D721Med (cell line): ENCODE measurements at regions not wholly inside any gene's neighbourhood (a gene's known extent, or its start where the extent isn't known, plus 50 kb on each side); places are given as distances from the start of the nearest gene placed in this dataset.

ENCODE experiments used
- DNase-seq: peaks from one replicate; pipeline ENCODE4 v3.0.0; 2011; ENCODE audit warnings: low spot score; ENCODE audit not compliant: insufficient read length
- FAIRE-seq: peaks from 2 replicates; lab custom pipeline; 2011; peaks lifted over from hg19 to GRCh38; lab: Jason Lieb, UNC
- CTCF ChIP-seq: IDR thresholded peaks from 2 replicates; pipeline ENCODE4 v1.5.1; 2012; ENCODE audit warnings: mild to moderate bottlenecking, control low read depth; ENCODE audit not compliant: insufficient read depth; ENCODE audit errors: missing control alignments

DNA sequence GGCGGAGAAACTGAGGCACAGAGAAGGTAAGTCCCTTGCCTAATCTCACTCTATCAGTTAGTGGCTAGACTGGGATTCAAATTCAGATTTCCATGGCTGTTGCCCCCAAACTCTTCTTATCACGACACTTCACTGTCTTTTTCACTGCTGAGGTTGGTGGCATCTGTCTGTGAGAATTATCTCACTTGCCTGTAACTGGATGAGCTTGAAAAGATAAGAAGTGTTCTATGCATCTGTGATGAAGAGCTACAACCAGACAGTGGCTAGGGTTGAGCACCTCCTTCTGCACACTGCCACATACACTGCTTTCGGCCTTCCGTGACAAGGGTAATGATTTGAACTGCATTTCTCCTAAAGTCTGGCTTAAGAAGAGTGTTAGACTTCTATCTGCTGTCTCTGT lies 107.9 kb upstream of the TEX13D start:
- TF ChIP-seq CTCF, result no peak
- no peak for FAIRE-seq
- no peak for DNase-seq

DNA sequence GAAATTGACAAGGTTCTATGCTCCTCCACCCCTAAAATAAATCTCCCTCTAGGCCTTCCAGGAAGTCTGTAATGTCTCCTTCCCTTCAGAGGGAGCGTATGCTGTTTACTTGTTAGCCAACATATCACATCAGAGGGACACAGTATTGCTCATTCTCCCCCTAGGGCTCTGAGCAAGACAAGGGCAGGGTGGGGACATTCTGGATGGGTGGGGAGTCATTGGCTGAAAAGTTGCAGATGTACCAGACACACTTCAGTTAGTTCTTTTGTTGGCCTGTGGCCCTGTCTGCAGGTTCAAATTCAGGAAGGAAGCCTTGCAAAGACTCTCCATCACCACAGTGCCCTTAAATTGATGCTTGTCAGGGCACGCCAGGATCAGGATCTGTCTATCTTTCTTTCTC lies 106.3 kb upstream of the TEX13D start:
- TF ChIP-seq CTCF, result no peak
- no peak for FAIRE-seq
- DNase-seq, result no peak

GRCh38 chrX:124228849-124229248 lies 103.6 kb upstream of the TEX13D start:
- TF ChIP-seq CTCF, result no peak
- FAIRE-seq (no peak), DNase-seq (no peak)

GRCh38 chrX:124229374-124229773 lies 103.1 kb upstream of the TEX13D start:
- no peak for TF ChIP-seq CTCF
- DNase-seq (no peak), FAIRE-seq (no peak)

- no peak for TF ChIP-seq CTCF
- FAIRE-seq (no peak), DNase-seq (no peak)
Observed at GRCh38 chrX:124230655-124231450, 101.6 kb upstream of the TEX13D start.

DNA sequence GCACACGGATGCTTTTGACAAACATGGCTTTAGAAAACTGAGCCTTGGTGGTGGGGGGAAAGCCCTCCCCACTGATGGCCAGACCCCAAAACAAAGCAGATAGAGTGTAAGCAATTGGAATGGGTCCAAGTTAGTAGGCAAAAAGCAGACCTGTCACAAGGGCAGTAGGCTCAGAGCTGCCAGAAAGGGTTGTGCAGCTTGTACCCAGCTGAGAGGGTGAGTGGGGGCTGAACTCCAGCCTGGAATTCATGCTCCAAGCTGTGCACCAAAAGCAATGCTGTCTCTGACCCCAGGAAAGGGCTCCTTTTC lies 101.1 kb upstream of the TEX13D start:
- FAIRE-seq (no peak), DNase-seq (no peak)
- TF ChIP-seq CTCF, result no peak

GRCh38 chrX:124232523-124233201 lies 99.8 kb upstream of the TEX13D start:
- DNase-seq, result no peak
- FAIRE-seq, result no peak
- no peak for TF ChIP-seq CTCF
